B cell (primary cell): ENCODE measurements at regions not wholly inside any gene's neighbourhood (a gene's known extent, or its start where the extent isn't known, plus 50 kb on each side); places are given as distances from the start of the nearest gene placed in this dataset.

Source experiments
- CTCF ChIP-seq: fragments of 200-600 bp; IDR thresholded peaks from one replicate; pipeline ENCODE4 v1.8.0; 2022; ENCODE audit warnings: antibody characterized with exemption, mild to moderate bottlenecking
- EZH2 ChIP-seq: IDR thresholded peaks from 2 replicates; pipeline ENCODE4 v1.6.1; 2012; ENCODE audit warnings: borderline replicate concordance, low read depth, mild to moderate bottlenecking, moderate library complexity, low read length; ENCODE audit not compliant: insufficient read depth, poor library complexity, severe bottlenecking

DNA sequence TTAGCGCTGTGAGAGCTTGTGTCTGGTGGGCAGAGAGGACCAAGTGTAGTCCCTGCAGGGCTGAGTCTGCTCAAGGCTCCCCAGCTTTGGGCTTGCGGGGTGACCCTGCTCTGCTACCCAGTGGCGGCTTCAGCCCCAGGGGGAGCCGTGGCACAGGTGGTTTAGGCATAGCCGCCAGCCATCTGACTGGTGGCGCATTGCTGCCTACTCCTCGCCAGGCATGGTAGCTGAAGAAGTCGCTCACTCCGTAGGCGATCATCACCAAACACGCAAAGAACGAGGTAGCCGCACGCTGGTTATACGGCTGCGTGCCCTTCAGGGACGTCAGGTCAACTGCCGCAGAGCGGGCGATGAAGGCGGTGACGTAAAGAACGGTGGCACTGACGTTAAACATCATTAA, 180.7 kb upstream of the DIPK2B start:
- no peak for TF ChIP-seq EZH2
- TF ChIP-seq CTCF = no peak
